T-helper 9 cell (primary cell): ENCODE measurements at regions not wholly inside any gene's neighbourhood (a gene's known extent, or its start where the extent isn't known, plus 50 kb on each side); places are given as distances from the start of the nearest gene placed in this dataset.

ENCODE experiments used
- DNase-seq: peaks from one replicate; pipeline ENCODE4 v3.0.0-alpha.2; 2020

DNA sequence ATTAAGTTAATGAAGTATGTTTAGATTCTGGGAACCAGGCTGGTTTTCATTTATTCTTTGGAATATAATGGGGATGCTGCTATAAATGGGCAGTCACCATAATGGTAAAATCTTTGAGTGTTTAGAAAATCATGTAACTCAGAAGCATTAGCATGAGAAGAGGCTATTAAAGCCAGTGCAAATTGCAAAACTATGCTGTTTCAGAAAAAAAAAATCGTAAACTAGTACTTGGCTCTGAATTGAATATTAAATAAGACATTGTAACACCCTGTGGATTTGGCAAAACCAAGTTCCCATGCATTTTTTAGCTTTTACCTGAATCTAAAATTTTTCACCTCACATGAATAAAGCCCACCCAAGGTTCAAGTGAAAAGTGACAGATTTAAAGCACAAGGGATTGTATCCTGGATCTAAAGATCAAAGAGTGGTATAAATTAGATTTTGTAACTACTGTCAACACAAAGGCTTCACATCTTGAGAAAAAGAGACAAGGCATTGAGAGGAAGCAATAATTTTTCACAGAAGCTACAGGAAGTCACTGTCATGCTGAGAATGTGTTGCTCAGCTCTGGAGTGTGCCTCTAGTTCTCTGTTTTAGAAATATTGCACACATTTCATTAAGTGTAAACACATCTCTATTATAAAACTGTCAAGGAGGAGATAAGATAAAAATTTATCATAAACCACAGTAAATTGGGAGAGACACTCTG lies 142.2 kb downstream of the ABCA8 start:
- DNase-seq: no peak

DNA sequence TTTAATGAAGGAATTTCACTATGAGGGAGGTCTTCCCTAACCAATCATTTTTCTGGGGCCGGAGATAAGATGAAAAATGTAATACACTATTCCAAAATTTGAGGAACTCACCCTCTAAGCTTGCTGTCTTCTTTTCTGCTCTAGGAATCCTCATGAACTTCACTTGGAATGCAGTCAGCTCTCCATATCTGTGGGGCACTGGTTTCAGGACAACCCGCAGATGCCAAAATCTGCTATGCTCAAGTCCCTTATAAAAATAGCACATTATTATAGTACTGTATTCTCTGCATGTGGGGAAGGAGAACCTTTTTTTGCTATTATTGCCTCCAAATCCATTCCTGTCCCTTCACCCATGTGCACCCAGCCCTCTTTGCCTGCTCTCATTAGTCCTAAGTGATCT lies 146.0 kb downstream of the ABCA8 start:
- no peak for DNase-seq

DNA sequence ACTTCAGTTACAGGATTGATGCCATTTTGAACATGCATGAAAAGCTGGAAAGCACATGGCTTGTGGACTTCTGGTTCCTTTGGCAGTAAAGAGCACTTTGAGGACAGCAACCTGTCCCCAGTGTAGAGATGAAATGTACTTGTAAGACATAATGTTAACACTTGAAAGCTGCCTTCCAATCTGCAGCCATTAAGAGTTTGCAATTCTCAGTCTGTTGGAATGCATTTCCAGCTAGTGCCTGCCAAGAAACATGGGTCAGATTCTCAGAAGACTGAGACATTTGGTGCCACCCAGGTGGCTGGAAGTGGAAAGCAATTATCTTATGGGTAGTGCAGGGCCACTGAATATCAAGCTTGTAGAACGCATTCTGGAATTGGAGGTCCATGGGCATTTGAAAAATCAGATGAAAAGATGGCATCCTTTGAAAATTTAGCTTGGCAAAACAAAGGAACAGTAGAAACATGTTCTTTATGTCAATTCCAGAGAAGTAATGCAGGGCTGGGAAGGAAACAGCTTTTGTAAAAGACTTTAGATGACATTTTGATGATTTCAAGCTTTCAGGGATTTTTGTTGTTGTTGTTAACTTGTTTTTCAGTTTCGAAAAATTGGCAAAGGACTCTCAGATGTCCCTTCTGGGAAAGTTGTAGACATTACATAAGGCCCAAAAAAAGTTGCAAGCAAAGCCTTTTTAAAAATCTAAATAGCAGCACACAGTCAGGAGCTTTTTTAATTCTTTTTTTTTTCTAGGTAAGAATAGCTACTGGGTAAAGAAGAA lies 147.0 kb downstream of the ABCA8 start:
- DNase-seq: no peak

GRCh38 chr17:68805609-68806008 lies 149.6 kb downstream of the ABCA8 start:
- no peak for DNase-seq

- no peak for DNase-seq
Measured at GRCh38 chr17:68804777-68805520, 150.2 kb downstream of the ABCA8 start.

- no peak for DNase-seq
Measured at GRCh38 chr17:68803164-68803929, 151.8 kb downstream of the ABCA8 start.

- DNase-seq: no peak
Measured at GRCh38 chr17:68801335-68802247, 153.6 kb downstream of the ABCA8 start.

DNA sequence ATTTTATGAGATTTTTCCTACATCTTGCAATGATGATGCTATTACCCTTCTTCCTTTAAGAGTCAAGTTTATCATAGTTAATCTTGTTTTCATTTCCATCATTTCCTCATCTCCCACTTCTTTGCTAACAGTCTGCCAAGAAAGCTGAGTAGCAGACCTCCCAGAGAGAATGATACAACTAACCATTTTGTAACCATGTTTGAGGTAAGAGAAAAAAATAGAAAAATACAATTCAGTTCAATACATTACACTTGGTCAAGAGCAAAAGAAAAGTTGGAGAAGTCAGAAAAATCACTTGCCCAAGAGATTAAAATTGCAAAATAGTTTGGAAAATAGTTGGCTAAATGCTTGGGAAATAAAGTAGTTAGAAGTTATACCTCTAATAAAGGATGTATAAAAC lies 154.4 kb downstream of the ABCA8 start:
- no peak for DNase-seq

GRCh38 chr17:68794636-68795434 lies 160.4 kb downstream of the ABCA8 start:
- DNase-seq: no peak

- DNase-seq: no peak
Measured at GRCh38 chr17:68792873-68793272, 162.3 kb downstream of the ABCA8 start.

DNA sequence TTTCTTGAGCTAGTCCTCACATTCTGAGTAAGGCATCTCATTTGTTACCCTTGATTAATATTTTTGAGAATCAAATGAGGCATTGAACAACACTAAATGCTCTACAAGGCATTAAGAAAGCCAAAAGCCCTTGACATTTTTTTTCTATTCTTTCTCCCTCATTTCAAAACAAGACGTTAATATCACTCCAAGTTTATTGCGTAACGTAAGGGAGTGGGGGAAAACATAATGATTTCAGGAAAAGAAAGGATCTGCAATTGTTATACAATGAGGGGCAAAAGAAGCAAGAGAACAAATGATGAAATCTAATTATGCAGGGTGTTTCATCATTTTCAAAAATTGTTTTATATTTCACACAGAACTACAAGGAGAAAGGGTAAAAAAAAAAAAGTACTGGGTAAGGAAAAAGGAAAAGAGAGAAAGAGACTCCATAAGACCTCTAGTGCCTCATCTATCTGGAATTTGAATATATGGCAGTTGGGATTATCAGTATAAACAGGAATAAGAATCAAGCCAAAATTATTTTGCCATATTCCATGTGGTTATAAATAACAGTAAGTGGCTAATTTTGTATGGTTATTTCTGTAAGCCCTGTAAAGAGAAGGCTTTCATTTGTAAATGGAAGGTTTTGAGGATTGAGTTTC lies 163.0 kb downstream of the ABCA8 start:
- DNase-seq: no peak

GRCh38 chr17:68790931-68791330 lies 164.3 kb downstream of the ABCA8 start:
- DNase-seq: no peak

DNA sequence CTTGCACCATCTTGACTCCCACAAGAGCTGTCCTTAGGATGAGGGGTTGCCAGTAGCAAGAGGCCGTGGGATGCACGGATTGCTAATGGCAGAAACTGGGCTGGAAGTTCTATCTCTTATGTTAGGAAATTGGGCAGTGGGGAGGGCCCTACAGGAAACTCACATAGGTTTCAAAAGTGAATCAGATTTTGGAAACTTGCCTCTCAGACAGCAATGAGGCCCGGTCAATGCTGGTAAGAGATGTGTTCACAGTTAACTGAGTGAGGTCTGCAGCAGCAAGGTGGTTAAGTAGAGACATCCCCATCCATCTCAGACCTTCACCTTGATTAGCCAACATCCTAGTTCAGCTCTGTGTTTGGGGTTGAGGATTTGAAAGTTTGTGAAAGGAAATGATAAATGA lies 164.7 kb downstream of the ABCA8 start:
- no peak for DNase-seq

DNA sequence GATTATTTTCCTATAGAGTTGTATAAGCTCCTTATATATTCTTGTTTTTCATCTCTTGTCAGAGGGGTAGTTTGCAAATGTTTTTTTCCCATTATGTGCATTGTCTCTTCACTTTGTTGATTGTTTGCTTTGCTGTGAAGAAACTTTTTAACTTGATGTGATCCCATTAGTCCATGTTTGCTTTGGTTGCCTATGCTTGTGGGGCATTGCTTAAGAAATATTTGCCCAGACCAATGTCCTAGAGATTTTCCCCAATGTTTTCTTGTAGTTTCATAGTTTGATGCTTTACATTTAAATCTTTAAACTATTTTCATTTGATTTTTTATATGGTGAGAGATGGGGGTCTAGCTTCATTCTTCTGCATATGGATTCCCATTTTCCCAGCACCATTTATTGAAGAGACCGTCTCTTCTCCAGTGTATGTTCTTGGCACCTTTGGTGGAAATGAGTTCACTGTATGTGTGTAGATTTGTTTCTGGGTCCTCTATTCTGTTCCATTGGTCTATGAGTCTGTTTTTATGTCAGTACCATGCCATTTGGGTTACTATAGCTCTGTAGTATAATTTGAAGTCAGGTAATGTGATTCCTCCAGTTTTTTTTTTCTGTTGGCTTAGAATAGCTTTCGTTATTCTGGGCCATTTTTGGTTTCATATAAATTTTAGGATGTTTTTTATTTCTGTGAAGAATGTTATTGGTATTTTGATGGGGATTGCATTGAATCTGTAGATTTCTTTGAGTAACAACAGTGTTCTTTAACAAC lies 165.8 kb downstream of the ABCA8 start:
- DNase-seq: no peak

DNA sequence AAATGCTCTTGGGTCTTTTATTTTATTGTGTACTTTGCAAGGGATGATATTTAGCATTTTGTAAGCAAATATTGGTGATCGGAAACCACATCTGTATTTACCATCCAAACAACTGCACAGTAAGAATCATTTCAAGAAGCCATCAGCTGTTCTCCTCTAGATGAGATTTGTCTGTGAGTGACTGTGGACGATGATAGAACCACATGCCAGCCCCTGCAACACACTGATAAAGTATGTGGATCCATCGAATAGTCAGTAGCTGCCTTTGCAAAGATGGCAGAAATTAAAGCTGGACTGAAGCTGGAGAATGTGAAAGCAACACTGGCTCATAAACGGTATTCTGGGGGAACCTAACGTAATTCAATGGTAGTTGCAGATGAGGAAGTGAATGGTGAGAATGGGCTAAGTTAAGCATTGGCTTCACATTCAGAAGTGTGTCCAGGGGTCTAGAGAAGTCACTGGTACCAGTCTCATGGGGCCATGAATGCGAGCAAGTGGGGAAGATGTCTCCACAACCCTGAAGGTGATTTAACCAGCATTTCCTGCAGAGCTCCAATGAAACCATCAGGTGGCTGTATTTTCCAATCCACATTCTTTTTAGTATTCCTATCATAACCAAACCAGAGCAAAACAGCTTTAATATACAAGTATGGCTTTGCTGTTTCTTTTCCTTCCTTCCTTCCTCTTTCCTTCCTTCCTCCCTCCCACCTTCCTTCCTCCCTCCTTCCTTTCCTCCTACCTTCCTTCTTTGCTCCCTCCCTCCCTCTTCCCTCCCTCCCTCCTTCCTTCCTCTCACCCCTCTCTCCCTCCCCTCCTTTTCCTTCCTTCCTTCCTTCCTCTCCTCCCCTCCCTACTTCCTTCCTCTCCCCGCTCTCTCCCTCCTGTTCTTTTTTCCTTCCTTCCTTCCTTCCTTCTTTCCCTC lies 169.4 kb downstream of the ABCA8 start:
- DNase-seq: no peak

GRCh38 chr17:68784431-68784830 lies 170.8 kb downstream of the ABCA8 start:
- DNase-seq: no peak

DNA sequence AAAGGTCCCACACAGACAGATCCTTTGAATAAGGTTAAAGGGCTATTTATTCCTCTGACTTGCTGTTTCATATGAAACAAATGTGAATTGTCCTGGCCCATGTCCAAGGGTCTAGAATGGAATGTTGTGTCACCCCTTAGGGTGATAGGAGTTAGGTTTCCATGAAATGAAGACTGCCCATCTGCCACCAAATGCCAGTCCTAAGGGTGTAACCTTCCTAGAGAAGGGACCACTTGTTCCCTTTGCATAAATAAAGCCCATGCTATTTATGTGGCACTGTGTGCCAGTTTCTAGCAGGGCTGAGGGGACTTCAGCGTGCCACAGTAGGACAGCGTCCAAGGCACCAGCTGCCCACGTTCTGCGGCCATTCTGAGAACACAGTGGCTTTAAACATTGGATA lies 171.3 kb downstream of the ABCA8 start:
- no peak for DNase-seq

DNA sequence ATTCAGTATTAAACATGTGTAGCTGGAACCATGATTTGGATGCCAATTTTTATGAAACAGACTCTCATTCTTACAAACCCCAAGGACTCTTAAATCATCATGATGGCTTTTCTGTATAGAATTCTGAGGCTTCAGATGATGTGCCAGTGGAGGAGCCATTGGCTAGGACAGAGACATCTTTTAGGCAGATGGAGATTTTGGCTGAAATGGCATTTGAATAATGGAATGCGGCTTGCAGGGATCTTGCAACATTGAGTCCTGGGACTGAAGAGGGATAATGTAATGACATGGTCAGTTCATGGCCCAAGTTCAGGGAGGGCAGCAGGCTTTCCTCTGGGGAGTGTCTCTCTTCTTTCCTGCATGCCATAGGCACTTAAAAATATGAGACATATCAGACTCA lies 172.4 kb downstream of the ABCA8 start:
- no peak for DNase-seq

DNA sequence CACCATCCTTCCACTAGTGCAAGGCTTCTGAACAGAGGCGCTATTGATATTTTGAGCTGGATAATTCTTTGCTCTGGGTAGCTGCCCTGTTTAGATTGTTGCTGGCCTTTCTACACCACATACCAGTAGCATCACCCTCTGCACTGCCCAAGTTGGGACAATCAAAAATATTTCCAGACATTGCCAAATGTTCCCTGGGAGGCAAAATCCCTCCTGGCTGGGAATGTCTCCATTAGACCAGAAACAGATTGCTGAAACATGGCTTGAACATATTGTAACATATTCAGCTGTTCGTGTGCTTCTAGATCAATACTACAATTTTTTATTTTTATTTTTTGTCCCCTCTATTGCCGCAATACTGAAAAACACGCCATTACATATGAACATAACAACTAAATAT lies 174.6 kb downstream of the ABCA8 start:
- DNase-seq: no peak
